KMS-11 (cell line): ENCODE measurements at regions not wholly inside any gene's neighbourhood (a gene's known extent, or its start where the extent isn't known, plus 50 kb on each side); places are given as distances from the start of the nearest gene placed in this dataset.
"Not testable (repeated sequence)": the region's sequence is repeated elsewhere in the genome, so short reads cannot be mapped to it uniquely, and the experiment has no call there.

ENCODE experiments used
- H2AFZ ChIP-seq: fragments of 200-600 bp; sonication (generic); 2 replicates; pipeline ENCODE4 v1.6.1; 2016; ENCODE audit warnings: antibody characterized with exemption, mixed run types, low read depth
- H3K27ac ChIP-seq: fragments of 200-600 bp; sonication (generic); 2 replicates; pipeline ENCODE4 v1.6.1; 2016; ENCODE audit warnings: mild to moderate bottlenecking, mixed run types
- H3K27me3 ChIP-seq: fragments of 200-600 bp; sonication (generic); 2 replicates; pipeline ENCODE4 v1.6.1; 2017; ENCODE audit warnings: mild to moderate bottlenecking, low read depth, mixed run types, moderate library complexity; ENCODE audit not compliant: insufficient read depth
- H3K36me3 ChIP-seq: fragments of 200-600 bp; sonication (generic); 2 replicates; pipeline ENCODE4 v1.6.1; 2017; ENCODE audit warnings: mild to moderate bottlenecking, mixed run types; ENCODE audit not compliant: insufficient read depth
- H3K4me1 ChIP-seq: fragments of 200-600 bp; sonication (generic); 2 replicates; pipeline ENCODE4 v1.6.1; 2016; ENCODE audit warnings: mild to moderate bottlenecking, low read depth, mixed run types; ENCODE audit not compliant: poor library complexity, severe bottlenecking
- H3K4me2 ChIP-seq: fragments of 200-600 bp; sonication (generic); 2 replicates; pipeline ENCODE4 v1.7.0; 2016; ENCODE audit warnings: mild to moderate bottlenecking, mixed run types
- H3K4me3 ChIP-seq: fragments of 200-600 bp; sonication (generic); IDR thresholded peaks from 2 replicates; pipeline ENCODE4 v1.6.1; 2017; ENCODE audit warnings: low read depth, low read length, mixed read lengths; ENCODE audit not compliant: insufficient read depth
- H3K79me2 ChIP-seq: fragments of 200-600 bp; sonication (generic); 2 replicates; pipeline ENCODE4 v1.6.1; 2016; ENCODE audit warnings: low read depth, mixed run types; ENCODE audit not compliant: insufficient read depth
- H3K9ac ChIP-seq: fragments of 200-600 bp; sonication (generic); 2 replicates; pipeline ENCODE4 v1.6.1; 2016; ENCODE audit warnings: mild to moderate bottlenecking, mixed run types
- H4K20me1 ChIP-seq: fragments of 200-600 bp; sonication (generic); 2 replicates; pipeline ENCODE4 v1.6.1; 2016; ENCODE audit warnings: mild to moderate bottlenecking, mixed run types; ENCODE audit not compliant: insufficient read depth
- TF ChIP-seq, protein P1 (sequence below): fragments of 200-600 bp; sonication (generic); conservative IDR thresholded peaks from 2 replicates; pipeline ENCODE4 v1.6.1; 2017; ENCODE audit warnings: low read depth, mild to moderate bottlenecking, antibody characterized with exemption, low read length, moderate library complexity, mixed read lengths

DNA sequence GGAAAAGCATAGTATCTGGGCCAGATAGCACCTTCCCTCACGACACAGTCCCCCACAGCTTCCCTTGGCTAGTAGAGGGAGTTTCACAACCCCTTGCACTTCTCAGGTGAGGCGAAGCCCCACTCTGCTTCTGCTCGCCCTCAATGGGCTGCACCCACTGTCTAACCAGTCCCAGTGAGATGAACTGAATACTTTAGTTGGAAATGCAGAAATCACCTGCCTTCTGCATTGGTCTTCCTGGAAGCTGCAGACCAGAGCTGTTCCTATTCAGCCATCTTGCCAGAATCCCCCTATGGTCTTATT lies 243.2 kb upstream of the FAM78B start:
- Histone ChIP-seq H3K27ac (no peak overlapping the region), H3K4me2 (no peak overlapping the region), H3K36me3 (no peaks in the 10 kb centered on the region), H3K9ac (no peak overlapping the region), H2AFZ (no peak overlapping the region), H3K4me3 (no peak overlapping the region), H3K27me3 (no peaks in the 10 kb centered on the region), H3K79me2 (no peaks in the 10 kb centered on the region), H4K20me1 (no peaks in the 10 kb centered on the region), H3K4me1 (no peaks in the 10 kb centered on the region)
- TF ChIP-seq, protein P1, sequence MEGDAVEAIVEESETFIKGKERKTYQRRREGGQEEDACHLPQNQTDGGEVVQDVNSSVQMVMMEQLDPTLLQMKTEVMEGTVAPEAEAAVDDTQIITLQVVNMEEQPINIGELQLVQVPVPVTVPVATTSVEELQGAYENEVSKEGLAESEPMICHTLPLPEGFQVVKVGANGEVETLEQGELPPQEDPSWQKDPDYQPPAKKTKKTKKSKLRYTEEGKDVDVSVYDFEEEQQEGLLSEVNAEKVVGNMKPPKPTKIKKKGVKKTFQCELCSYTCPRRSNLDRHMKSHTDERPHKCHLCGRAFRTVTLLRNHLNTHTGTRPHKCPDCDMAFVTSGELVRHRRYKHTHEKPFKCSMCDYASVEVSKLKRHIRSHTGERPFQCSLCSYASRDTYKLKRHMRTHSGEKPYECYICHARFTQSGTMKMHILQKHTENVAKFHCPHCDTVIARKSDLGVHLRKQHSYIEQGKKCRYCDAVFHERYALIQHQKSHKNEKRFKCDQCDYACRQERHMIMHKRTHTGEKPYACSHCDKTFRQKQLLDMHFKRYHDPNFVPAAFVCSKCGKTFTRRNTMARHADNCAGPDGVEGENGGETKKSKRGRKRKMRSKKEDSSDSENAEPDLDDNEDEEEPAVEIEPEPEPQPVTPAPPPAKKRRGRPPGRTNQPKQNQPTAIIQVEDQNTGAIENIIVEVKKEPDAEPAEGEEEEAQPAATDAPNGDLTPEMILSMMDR = no peak

- H4K20me1 ChIP-seq, H3K79me2 ChIP-seq, H3K9ac ChIP-seq, H3K27me3 ChIP-seq, H3K27ac ChIP-seq, H3K4me3 ChIP-seq, H2AFZ ChIP-seq, H3K36me3 ChIP-seq, H3K4me2 ChIP-seq, H3K4me1 ChIP-seq: not testable (repeated sequence)
Measured at GRCh38 chr1:166416831-166417230, 250.0 kb upstream of the FAM78B start.

- Histone ChIP-seq H4K20me1 (no peaks in the 10 kb centered on the region), H3K9ac (no peak overlapping the region), H2AFZ (no peak overlapping the region), H3K4me3 (no peak overlapping the region), H3K36me3 (no peaks in the 10 kb centered on the region), H3K4me1 (no peaks in the 10 kb centered on the region), H3K27ac (no peak overlapping the region), H3K79me2 (no peaks in the 10 kb centered on the region), H3K27me3 (no peaks in the 10 kb centered on the region), H3K4me2 (no peak overlapping the region)
- TF ChIP-seq, protein P1 = no peak
Measured at GRCh38 chr1:166418344-166418933, 251.6 kb upstream of the FAM78B start.

- not testable (repeated sequence) for H3K27me3 ChIP-seq, H2AFZ ChIP-seq, H3K4me2 ChIP-seq, H3K27ac ChIP-seq, H3K4me1 ChIP-seq, H3K79me2 ChIP-seq, H3K9ac ChIP-seq, H3K36me3 ChIP-seq, H4K20me1 ChIP-seq, H3K4me3 ChIP-seq
Measured at GRCh38 chr1:166422586-166422985, 255.8 kb upstream of the FAM78B start.

DNA sequence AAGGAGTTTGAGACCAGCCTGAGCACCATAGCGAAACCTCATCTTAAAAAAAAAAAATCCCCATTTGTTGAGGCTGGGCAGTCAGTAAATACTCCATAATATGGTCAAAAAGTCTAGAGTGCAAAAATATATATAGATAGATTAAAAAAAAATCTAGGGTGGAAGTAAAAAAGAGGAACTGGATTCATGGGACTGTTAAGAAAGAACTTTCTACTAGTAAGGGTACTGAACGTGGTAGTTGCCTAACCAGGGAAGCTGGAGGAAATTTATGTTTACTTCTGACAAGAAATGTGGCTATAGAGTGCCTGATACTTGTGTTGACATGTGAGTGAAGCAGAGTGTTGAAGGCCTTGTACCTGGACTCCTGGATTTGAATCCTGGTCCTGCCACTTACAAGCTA lies 265.9 kb upstream of the FAM78B start:
- TF ChIP-seq, protein P1 = no peak

More for the DNA sequence above, 265.9 kb upstream of the FAM78B start:
- H3K27ac ChIP-seq = no peak overlapping the region
- H3K9ac ChIP-seq = no peak overlapping the region
- H4K20me1 ChIP-seq = no peaks in the 10 kb centered on the region
- no peaks in the 10 kb centered on the region for H3K27me3 ChIP-seq
- H3K79me2 ChIP-seq = no peaks in the 10 kb centered on the region
- no peak overlapping the region for H3K4me2 ChIP-seq
- no peak overlapping the region for H2AFZ ChIP-seq
- H3K36me3 ChIP-seq = no peaks in the 10 kb centered on the region
- H3K4me1 ChIP-seq = no peaks in the 10 kb centered on the region
- no peak overlapping the region for H3K4me3 ChIP-seq
